Activated CD4-positive, alpha-beta T cell treated with anti-CD3 and anti-CD28 coated beads, Interleukin-2, amount 50 U/mL, for 16 hours (primary cell): ENCODE measurements at regions not wholly inside any gene's neighbourhood (a gene's known extent, or its start where the extent isn't known, plus 50 kb on each side); places are given as distances from the start of the nearest gene placed in this dataset.
"Not testable (repeated sequence)": the region's sequence is repeated elsewhere in the genome, so short reads cannot be mapped to it uniquely, and the experiment has no call there.

Source experiments
- DNase-seq: peaks from one replicate; pipeline ENCODE4 v3.0.0-alpha.2; 2020

- no peak for DNase-seq
Measured at GRCh38 chr1:163912170-163912884, 590.6 kb downstream of the NUF2 start.

DNA sequence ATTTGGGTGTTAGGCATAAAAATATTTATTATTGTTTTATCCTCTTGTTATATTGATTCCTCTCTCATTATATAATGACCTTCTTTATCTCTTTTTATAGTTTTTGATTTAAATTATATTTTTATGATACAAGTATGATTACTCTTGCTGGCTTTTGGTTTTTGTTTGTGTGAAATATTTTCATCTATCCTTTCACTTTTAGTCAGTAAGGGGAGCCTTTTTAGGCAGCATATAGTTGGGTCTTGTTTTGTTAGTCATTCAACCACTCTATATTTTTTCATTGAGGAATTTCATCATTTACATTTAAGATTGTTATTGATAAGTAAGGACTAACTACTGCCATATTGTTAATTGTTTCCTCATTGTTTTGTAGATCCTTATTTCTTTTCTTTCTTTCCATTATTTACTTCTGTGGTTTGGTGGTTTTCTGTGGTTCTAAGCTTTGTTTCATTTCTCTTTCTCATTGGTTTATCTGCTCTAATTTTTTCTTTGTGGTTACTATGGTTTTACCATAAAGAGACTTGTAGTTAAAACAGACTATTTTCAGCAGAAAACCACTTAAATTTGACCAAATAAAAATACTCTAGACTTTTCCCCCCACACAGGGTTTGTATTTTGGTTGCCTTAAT, 593.1 kb downstream of the NUF2 start:
- no peak for DNase-seq

DNA sequence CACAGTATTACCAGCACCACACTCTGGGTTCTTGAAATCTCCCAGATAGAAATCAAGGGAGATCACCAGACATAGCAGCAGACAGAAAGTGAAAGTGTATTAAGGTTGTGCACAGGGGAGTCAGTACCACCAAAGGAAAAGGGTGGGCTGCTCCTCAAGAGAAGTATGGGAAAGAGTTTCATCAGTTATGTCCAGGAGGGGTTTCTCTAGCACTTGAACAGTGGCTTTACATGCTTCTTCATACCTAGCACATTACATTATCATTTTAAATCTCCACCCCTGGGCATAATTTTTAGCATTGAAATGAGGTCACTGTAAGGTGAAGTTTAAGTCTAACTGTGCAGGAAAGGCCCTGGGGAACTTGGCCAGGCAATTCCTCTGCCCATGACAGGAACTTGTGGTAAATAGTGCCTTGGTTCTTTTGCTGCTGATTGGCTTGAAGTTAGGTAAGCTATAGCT, 601.0 kb downstream of the NUF2 start:
- no peak for DNase-seq

- no peak for DNase-seq
Measured at GRCh38 chr1:163924041-163924440, 602.3 kb downstream of the NUF2 start.

DNA sequence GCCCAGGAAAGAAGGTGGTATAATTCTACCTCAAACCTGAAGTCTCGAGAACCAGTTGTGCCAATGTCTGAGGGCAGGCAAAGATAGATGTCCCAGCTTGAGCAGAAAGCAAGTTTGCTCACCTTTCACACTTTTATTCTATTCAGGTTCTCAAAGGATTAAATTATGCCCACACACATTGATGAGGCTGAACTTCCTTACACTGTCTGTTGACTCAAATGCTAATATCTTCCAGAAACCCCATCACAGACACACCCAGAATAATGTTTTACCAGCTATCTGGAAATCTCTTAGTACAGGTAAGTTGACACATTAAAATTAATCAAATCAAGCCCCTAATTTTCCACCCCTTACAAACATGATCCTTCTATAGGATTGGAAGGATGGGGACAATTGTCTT, 605.7 kb downstream of the NUF2 start:
- no peak for DNase-seq

DNA sequence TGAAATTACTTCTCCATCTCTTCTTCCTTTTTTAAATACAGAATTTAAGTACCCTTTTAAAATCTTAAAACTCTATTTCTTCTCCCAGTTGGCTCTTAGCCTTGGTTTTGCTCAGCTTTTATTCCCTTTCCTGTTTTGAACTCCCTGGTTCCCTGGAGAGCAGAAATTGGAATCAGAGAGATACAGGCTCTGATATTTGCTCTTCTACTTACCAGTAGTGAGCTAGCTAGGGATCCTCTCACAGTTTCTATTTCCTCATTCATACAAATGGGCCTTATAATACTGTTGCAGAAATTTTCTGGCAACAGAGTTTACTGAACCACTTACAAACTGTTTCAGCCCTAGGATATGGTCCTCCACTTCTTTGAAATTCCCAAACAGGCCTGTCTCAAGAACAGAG, 606.3 kb downstream of the NUF2 start:
- no peak for DNase-seq

GRCh38 chr1:163928651-163929050, 606.9 kb downstream of the NUF2 start:
- DNase-seq: no peak

GRCh38 chr1:163932901-163933300, 611.1 kb downstream of the NUF2 start:
- no peak for DNase-seq

DNA sequence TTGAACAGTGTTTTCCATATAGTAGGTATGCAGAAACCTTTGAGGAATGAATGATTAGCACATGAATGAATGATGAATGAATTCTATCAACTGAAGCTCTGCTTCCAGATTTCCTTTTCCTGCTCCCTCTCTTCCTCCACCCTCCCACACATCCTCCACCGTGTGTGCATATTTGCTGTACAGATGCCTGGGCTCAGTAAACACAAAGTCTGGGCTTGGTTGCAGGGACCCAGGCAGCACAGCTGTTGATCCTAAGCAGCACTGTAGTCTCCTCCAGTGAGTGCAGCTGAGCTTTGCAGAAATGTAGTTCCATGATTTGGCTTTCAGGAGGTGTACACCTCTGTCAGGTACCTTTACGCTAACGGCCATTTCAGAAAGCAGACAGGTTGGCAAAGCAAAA, 611.7 kb downstream of the NUF2 start:
- DNase-seq: no peak

DNA sequence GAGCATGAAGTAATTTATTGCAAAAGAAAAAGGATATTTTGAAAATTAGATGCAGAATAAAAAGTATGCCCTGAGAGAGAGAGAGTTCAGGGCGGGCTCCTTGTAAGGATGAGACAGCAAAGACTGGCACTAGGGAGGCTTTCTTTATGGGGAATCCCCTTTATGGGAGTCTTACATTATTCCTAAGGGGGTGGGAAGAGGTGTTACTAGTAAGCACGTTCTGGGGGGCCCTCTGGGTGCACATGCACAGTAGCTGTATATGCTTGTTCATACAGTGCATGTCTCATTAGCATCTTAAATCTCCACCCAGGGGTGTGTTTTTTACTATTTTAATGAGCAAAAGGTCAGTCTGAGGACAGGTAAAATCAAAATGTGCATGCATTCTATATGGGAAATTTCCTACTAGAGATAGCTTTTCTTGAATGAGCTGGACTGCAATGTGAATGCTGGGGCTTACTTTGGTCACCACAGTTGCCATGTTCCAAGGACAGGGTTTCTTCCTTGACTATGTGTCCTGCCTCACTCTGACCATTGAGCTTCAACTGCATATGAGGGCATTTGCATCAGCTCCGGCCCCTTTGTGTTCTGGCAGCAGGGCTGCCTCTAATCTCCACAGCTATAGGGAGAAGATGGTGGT, 614.1 kb downstream of the NUF2 start:
- no peak for DNase-seq

DNA sequence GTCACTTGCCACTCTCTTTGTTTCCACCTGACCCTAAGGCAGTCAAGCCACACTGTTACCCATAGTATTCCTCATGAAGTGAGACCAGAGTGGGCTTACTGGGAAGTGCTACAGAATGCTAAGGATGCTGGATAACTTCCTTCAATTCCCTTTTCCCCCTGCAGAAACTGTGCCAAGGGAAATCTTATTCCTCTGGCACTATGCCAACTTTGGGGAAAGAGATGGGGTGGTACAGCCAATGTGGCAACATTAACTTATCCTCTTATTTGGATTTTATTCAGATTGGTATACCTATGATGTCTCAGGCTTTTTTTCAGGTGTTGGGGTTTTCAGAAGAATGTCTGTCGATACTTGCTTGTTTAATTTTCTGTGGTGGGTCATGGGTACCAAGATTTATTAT, 599.4 kb upstream of the PBX1 start:
- no peak for DNase-seq

DNA sequence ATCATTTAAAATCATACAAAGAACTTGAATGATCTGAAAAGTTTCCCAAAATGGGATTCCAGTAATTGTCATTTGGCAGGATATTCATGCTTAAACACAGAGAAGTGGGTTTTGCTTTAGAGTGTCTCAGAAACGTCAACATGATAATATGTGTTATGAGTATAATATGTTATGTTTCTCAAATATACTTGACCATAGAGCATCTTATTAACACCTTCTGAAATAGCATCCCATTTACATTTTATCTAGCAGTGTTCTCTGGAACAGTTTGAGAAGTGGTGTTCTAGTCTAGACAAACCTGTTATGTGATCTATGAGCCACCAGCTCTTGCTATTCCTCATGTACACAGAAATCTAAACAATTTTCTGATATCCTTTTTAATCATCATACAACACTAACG, 588.8 kb upstream of the PBX1 start:
- no peak for DNase-seq

- no peak for DNase-seq
Measured at GRCh38 chr1:163970699-163971098, 588.3 kb upstream of the PBX1 start.

DNA sequence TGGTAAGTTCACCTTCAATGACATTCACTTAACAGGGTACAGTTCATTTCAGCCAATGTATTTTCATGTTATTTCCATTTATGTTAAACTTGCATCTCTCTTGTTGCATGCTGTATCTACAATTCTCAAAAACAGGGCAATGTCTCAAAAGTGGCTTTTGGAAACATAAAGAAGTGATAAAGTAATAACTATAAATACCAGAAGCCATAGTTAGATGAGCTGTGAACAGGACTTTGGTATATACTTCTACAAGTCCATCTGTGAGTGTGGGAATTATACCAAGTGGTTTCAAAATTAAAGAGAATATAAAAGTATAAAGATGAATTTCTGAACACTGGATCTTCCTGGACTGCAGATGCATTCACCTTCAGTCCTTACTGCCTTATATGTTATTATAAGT, 585.4 kb upstream of the PBX1 start:
- DNase-seq: no peak

- no peak for DNase-seq
Measured at GRCh38 chr1:163974120-163974519, 584.9 kb upstream of the PBX1 start.

- no peak for DNase-seq
Measured at GRCh38 chr1:163980394-163980793, 578.6 kb upstream of the PBX1 start.

DNA sequence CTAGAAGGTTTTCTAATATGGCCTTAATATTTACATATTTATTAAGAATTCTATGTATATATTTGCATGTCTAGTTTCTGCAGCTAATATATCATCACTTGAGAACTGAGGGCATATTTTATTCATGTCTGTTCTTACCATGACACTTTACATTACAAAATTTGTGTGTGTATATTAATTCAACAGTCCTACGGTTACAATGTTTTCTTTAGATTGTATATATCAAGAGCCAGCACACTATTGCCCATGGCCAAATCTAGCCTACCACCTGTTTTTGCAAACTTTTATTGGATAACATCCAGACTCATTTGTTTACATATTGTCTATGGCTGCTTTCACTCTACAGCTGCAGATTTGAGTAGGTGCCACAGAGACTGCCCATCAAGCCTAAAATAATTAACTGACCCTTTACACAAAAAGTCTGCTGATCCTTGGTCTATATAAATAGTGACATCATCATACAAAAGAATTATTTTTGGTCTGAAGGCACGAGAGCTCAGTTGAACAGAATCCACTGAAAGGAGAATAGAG, 577.4 kb upstream of the PBX1 start:
- DNase-seq: no peak

GRCh38 chr1:163983097-163983496, 575.9 kb upstream of the PBX1 start:
- no peak for DNase-seq

GRCh38 chr1:163985700-163986099, 573.3 kb upstream of the PBX1 start:
- no peak for DNase-seq

DNA sequence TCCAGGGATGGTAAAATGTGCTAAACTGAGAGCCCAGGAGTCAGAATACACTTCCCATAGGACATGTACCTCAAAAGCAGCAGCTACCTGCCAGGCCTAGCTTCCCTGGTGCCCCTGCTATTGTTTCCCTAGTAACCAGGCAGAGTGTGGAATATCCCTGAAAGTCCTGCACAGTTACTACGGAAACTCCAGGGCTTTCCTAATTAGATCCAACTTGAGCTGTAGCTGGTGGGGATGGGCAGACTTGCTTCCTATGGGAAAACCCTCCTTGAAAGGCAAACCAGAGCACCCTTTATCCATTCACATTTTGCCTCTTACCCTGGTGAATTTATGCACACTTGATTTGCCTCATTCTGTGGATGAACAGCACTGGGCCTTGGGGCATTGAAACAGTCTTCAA, 559.9 kb upstream of the PBX1 start:
- no peak for DNase-seq

DNA sequence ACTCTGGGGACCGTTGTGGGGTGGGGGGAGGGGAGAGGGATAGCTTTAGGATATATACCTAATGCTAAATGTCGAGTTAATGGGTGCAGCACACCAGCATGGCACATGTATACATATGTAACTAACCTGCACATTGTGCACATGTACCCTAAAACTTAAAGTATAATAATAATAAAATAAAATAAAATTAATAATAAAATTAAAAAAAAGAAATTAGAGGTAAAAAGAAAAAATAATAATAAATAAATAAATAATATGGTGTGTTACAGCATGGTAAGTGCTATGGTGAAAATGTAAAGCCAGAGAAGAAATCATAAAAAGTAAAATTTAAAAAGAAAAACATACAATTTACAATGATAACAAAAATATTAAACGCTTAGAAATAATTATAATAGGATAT, 552.8 kb upstream of the PBX1 start:
- not testable (repeated sequence) for DNase-seq

DNA sequence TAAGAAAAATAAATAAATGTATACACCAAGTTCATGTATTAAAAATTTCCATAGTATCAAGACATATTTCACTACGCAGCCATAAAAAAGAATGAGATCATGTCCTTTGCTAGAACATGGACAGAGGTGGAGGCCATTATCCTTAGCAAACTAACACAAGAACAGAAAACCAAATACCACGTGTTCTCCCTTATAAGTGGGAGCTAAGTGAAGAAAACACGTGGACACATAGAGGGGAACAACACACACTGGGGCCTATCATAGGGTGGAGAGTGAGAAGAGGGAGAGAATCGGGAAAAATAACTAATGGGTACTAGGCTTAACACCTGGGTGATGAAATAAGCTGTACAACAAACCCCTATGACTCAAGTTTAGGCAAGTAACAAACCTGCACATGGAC, 552.4 kb upstream of the PBX1 start:
- DNase-seq: no peak

- DNase-seq: no peak
Measured at GRCh38 chr1:164017239-164017638, 541.7 kb upstream of the PBX1 start.

DNA sequence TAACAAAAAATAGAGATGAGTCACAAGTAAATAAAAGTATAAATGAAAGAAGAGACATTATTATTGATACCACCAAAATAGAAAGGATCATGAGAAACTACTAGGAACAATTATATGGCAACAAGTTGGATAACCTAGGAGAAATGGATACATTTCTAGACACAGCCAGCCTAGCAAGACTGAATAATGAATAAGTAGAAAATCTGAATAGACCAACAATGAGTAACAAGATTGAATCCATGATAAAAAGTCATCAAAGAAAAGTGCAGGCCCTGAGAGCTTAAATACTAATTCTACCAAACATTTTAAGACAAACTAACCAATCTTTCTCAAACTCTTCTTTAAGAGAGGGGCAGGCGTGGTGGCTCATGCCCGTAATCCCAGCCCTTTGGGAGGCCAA, 538.6 kb upstream of the PBX1 start:
- DNase-seq: no peak
